BJ (cell line): ENCODE measurements at regions not wholly inside any gene's neighbourhood (a gene's known extent, or its start where the extent isn't known, plus 50 kb on each side); places are given as distances from the start of the nearest gene placed in this dataset.
"Not testable (repeated sequence)": the region's sequence is repeated elsewhere in the genome, so short reads cannot be mapped to it uniquely, and the experiment has no call there.

ENCODE experiments used
- CTCF ChIA-PET: fragments of 350-600 bp; formaldehyde crosslinking; extraction: SDS; loops from one replicate; lab custom pipeline; 2021; ENCODE audit warnings: antibody characterized with exemption, inconsistent platforms; lab: Yijun Ruan, JAX
- POLR2A ChIA-PET: fragments of 300-600 bp; sonication (Branson Sonifier 250); formaldehyde crosslinking; extraction: SDS; loops from one replicate; lab custom pipeline; 2021; ENCODE audit warnings: antibody characterized with exemption; lab: Charles Lee
- DNase-seq: peaks from one replicate; pipeline ENCODE4 v3.0.0-alpha.2; 2011; ENCODE audit warnings: low read depth
- H3K27me3 ChIP-seq: 2 replicates; pipeline ENCODE4 v1.6.0; 2011; ENCODE audit warnings: low read length; ENCODE audit not compliant: control insufficient read depth, insufficient read depth
- H3K36me3 ChIP-seq: 2 replicates; pipeline ENCODE4 v1.5.1; 2011; ENCODE audit warnings: low read length; ENCODE audit not compliant: control insufficient read depth, insufficient read depth
- H3K4me3 ChIP-seq: 2 replicates; pipeline ENCODE4 v1.5.1; 2011; ENCODE audit warnings: low read depth, mild to moderate bottlenecking, control low read depth, low read length
- CTCF ChIP-seq: IDR thresholded peaks from 2 replicates; pipeline ENCODE4 v1.5.1; 2011; ENCODE audit warnings: low read depth, mild to moderate bottlenecking, control low read depth, inconsistent platforms, low read length, moderate library complexity; ENCODE audit not compliant: insufficient read depth

- Histone ChIP-seq H3K4me3 (no peak overlapping the region), H3K27me3 (no peaks in the 10 kb centered on the region), H3K36me3 (no peaks in the 10 kb centered on the region)
- ChIA-PET POLR2A (no interaction called here), CTCF (no interaction called here)
- TF ChIP-seq CTCF = no peak
- no peak for DNase-seq
Measured at GRCh38 chrX:120731386-120731785, 101.5 kb upstream of the C1GALT1C1 start.

- H3K36me3 ChIP-seq, CTCF ChIA-PET, H3K4me3 ChIP-seq, H3K27me3 ChIP-seq, POLR2A ChIA-PET, DNase-seq: not testable (repeated sequence)
Measured at GRCh38 chrX:120729506-120730255, 99.8 kb upstream of the C1GALT1C1 start.

GRCh38 chrX:120727911-120728310, 98.1 kb upstream of the C1GALT1C1 start:
- POLR2A ChIA-PET = no interaction called here
- H3K36me3 ChIP-seq = no peaks in the 10 kb centered on the region
- no peak for TF ChIP-seq CTCF
- H3K27me3 ChIP-seq = no peaks in the 10 kb centered on the region
- no peak for DNase-seq
- CTCF ChIA-PET = interaction anchor here (0.7 kb wide), 1 partner anchor 21 kb away, joined by 4 read pairs; no protein-coding TSS in a partner anchor
- no peak overlapping the region for H3K4me3 ChIP-seq

- POLR2A ChIA-PET = no interaction called here
- TF ChIP-seq CTCF = no peak
Measured at GRCh38 chrX:120727452-120727851, 97.6 kb upstream of the C1GALT1C1 start.

GRCh38 chrX:120726294-120726693, 96.4 kb upstream of the C1GALT1C1 start:
- Histone ChIP-seq H3K36me3 (no peaks in the 10 kb centered on the region), H3K4me3 (no peak overlapping the region), H3K27me3 (no peaks in the 10 kb centered on the region)
- DNase-seq = no peak
- CTCF ChIA-PET = no interaction called here
- TF ChIP-seq CTCF = no peak
- POLR2A ChIA-PET = no interaction called here

More at GRCh38 chrX:120727452-120727851, 97.6 kb upstream of the C1GALT1C1 start:
- DNase-seq = no peak
- Histone ChIP-seq H3K27me3 (no peaks in the 10 kb centered on the region), H3K36me3 (no peaks in the 10 kb centered on the region), H3K4me3 (no peak overlapping the region)
- CTCF ChIA-PET = interaction anchor here (0.7 kb wide), 1 partner anchor 21 kb away, joined by 4 read pairs; no protein-coding TSS in a partner anchor

GRCh38 chrX:120725874-120726273, 96.0 kb upstream of the C1GALT1C1 start:
- ChIA-PET CTCF (no interaction called here), POLR2A (no interaction called here)
- no peaks in the 10 kb centered on the region for H3K36me3 ChIP-seq
- no peak for DNase-seq
- no peaks in the 10 kb centered on the region for H3K27me3 ChIP-seq
- no peak overlapping the region for H3K4me3 ChIP-seq
- no peak for TF ChIP-seq CTCF
